ELF-1 (cell line): ENCODE measurements at regions not wholly inside any gene's neighbourhood (a gene's known extent, or its start where the extent isn't known, plus 50 kb on each side); places are given as distances from the start of the nearest gene placed in this dataset.
A peak's percentile ranks its signal among the peaks of the same experiment; 100 is the strongest.

Experiments used
- DNase-seq: peaks from one replicate; pipeline ENCODE4 v3.0.0-alpha.2; 2016; ENCODE audit warnings: low read depth, low spot score

- no peak for DNase-seq
Measured at GRCh38 chr9:86697213-86697612, 250.1 kb downstream of the GAS1 start.

GRCh38 chr9:86695910-86696424, 251.3 kb downstream of the GAS1 start:
- no peak for DNase-seq

- DNase-seq: no peak
Measured at GRCh38 chr9:86690034-86690433, 257.3 kb downstream of the GAS1 start.

- DNase-seq: no peak
Measured at GRCh38 chr9:86687788-86688187, 259.5 kb downstream of the GAS1 start.

GRCh38 chr9:86685556-86685955, 261.8 kb downstream of the GAS1 start:
- no peak for DNase-seq

GRCh38 chr9:86684148-86684547, 263.2 kb downstream of the GAS1 start:
- no peak for DNase-seq

- no peak for DNase-seq
Measured at GRCh38 chr9:86682240-86682639, 265.1 kb downstream of the GAS1 start.

- DNase-seq: no peak
Measured at GRCh38 chr9:86679909-86680308, 267.4 kb downstream of the GAS1 start.

- peak; percentile 21 for DNase-seq
Measured at GRCh38 chr9:86676396-86676795, 270.9 kb downstream of the GAS1 start.

- DNase-seq: no peak
Measured at GRCh38 chr9:86675805-86676204, 271.5 kb downstream of the GAS1 start.

GRCh38 chr9:86674487-86674886, 272.8 kb downstream of the GAS1 start:
- no peak for DNase-seq

GRCh38 chr9:86672966-86673365, 274.3 kb downstream of the GAS1 start:
- DNase-seq: no peak

- no peak for DNase-seq
Measured at GRCh38 chr9:86672301-86672700, 275.0 kb downstream of the GAS1 start.

GRCh38 chr9:86671018-86671417, 276.3 kb downstream of the GAS1 start:
- DNase-seq: no peak

GRCh38 chr9:86670536-86670935, 276.8 kb downstream of the GAS1 start:
- DNase-seq: no peak

- DNase-seq: no peak
Measured at GRCh38 chr9:86670076-86670475, 277.2 kb downstream of the GAS1 start.

- no peak for DNase-seq
Measured at GRCh38 chr9:86669422-86669821, 277.9 kb downstream of the GAS1 start.

- no peak for DNase-seq
Measured at GRCh38 chr9:86668488-86668887, 278.8 kb downstream of the GAS1 start.

GRCh38 chr9:86667307-86667706, 280.0 kb downstream of the GAS1 start:
- DNase-seq: no peak

- no peak for DNase-seq
Measured at GRCh38 chr9:86665416-86665815, 281.9 kb downstream of the GAS1 start.

- no peak for DNase-seq
Measured at GRCh38 chr9:86664603-86665002, 282.7 kb downstream of the GAS1 start.

GRCh38 chr9:86663905-86664304, 283.4 kb downstream of the GAS1 start:
- no peak for DNase-seq

- DNase-seq: no peak
Measured at GRCh38 chr9:86662890-86663468, 284.3 kb downstream of the GAS1 start.
